ENCODE measurements at regions not wholly inside any gene's neighbourhood (a gene's known extent, or its start where the extent isn't known, plus 50 kb on each side); places are given as distances from the start of the nearest gene placed in this dataset.
"Not testable (repeated sequence)": the region's sequence is repeated elsewhere in the genome, so short reads cannot be mapped to it uniquely, and the experiment has no call there.

DNA sequence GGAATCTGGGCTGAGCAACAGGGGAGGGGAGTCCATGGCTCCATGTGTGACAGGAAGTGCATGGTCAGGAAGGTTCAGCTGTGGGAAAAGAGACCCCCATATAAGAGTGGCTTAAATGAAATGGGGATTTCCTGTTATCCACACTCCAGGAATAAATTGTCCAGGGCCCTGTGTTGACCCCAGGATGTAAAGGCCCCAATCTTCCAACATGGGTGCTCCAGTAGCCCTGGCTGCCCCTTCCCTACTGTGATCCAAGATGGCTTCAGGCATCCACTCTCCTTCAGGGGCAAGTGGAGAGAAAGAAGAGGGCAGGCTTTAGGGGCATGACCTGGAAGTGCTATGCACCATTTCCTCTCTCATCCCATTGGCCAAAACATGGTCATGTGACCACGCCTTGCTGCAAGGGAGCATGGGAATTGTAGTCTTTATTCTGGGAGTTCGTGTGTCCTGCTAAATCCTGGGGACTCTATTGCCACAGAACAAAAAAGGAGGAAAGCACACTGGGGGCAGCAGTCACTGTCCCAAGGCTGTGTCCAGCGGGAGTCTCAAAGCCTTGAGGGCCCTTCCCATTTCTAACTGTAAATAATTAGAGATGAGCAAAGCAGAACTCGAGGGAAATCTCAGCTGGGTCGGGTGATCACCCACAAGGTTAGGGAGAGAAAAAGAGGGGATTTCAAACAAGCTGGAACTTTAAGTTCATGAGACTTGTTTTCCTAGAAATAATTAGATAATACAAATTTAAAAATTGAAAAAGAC lies 289.2 kb downstream of the ADGRD1 start:
- Histone ChIP-seq H3K27me3 (no peaks in the 10 kb centered on the region), H3K36me3 (no peaks in the 10 kb centered on the region), H3K27ac (no peak overlapping the region), H3K9me3 (no peaks in the 10 kb centered on the region), H3K4me3 (no peak overlapping the region), H3K4me1 (no peaks in the 10 kb centered on the region)
- ATAC-seq: no peak
- intact Hi-C loops (cut with DNase I): no loop called here
- TF ChIP-seq, protein P1, sequence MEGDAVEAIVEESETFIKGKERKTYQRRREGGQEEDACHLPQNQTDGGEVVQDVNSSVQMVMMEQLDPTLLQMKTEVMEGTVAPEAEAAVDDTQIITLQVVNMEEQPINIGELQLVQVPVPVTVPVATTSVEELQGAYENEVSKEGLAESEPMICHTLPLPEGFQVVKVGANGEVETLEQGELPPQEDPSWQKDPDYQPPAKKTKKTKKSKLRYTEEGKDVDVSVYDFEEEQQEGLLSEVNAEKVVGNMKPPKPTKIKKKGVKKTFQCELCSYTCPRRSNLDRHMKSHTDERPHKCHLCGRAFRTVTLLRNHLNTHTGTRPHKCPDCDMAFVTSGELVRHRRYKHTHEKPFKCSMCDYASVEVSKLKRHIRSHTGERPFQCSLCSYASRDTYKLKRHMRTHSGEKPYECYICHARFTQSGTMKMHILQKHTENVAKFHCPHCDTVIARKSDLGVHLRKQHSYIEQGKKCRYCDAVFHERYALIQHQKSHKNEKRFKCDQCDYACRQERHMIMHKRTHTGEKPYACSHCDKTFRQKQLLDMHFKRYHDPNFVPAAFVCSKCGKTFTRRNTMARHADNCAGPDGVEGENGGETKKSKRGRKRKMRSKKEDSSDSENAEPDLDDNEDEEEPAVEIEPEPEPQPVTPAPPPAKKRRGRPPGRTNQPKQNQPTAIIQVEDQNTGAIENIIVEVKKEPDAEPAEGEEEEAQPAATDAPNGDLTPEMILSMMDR (IDR thresholded peaks at IDR 0.05): no peak
- no peak for DNase-seq

DNA sequence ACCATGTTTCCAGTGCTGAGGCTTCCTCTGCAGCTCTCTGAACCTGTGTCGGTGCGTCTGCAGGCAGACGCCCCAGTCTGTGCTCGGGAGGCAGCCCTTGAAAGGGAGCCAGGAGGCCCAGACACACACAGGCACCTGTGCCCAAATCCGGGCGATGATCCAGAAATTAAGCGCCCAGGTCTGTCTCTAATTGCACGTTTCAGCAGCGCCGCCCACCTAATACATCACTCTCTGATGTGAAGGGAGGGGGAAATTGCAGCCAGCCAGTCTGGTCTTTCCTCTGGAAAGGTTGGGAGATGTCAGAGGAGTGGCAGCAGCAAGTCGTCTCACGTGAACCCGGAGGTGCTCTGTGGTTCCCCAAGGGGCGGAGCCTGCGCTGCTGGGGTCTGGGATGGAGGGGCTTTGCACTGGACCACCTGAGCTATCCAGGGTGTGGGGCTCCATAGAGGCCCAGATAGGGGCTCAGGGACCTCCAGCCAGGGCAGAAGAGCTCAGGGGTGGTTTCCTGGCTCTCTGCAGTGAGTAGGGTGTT lies 290.5 kb downstream of the ADGRD1 start:
- H3K9me3 ChIP-seq; H3K4me3 ChIP-seq; DNase-seq; H3K27ac ChIP-seq; intact Hi-C loops (cut with DNase I); H3K36me3 ChIP-seq; H3K27me3 ChIP-seq; H3K4me1 ChIP-seq: not testable (repeated sequence)
- peak; percentile 4 for ATAC-seq

- ATAC-seq; H3K27me3 ChIP-seq; intact Hi-C loops (cut with DNase I); H3K4me3 ChIP-seq; H3K27ac ChIP-seq; H3K9me3 ChIP-seq; H3K36me3 ChIP-seq; H3K4me1 ChIP-seq; DNase-seq: not testable (repeated sequence)
Measured at GRCh38 chr12:131245161-131245560, 291.5 kb downstream of the ADGRD1 start.

- H3K27ac ChIP-seq: no peak overlapping the region
- no peaks in the 10 kb centered on the region for H3K4me1 ChIP-seq
- H3K36me3 ChIP-seq: no peaks in the 10 kb centered on the region
- H3K27me3 ChIP-seq: no peaks in the 10 kb centered on the region
- TF ChIP-seq, protein P1 (IDR thresholded peaks at IDR 0.05): no peak
- intact Hi-C loops (cut with DNase I): no loop called here
- H3K4me3 ChIP-seq: no peak overlapping the region
- DNase-seq: no peak
- ATAC-seq: no peak
- no peaks in the 10 kb centered on the region for H3K9me3 ChIP-seq
Measured at GRCh38 chr12:131245564-131246355, 292.1 kb downstream of the ADGRD1 start.

DNA sequence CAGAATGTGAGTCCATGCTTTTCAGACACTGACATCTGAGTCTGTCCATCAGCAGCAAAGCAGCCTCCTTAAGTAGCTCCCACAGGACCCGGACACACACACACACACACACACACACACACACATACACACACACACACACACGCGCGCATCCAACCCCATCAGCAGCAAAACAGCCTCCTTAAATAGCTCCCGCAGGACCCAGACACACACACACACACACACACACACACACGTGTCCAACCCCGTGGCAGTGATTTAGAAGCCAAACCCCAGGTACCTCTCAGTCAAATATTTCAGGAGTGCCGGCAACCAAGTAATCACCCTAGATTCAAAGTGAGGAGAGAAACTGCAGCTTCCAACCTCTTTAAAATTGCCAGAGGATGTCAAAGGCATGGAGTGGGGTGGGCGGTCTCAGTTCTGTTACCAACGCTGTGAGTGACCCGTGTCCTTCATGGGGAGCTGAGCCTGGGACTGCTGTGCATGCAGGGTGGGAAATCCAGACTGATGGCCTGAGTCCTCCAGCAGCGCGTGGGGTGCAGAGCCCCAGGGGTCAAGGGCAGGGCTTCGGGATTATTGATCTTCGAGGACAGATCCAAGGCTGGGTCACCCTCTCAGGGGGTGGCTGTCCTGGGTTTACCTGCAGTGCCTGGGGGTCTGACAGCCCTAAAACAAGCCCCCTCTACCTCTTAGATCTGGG lies 293.5 kb downstream of the ADGRD1 start:
- intact Hi-C loops (cut with DNase I); H3K27ac ChIP-seq; H3K4me1 ChIP-seq; H3K9me3 ChIP-seq; H3K36me3 ChIP-seq; H3K4me3 ChIP-seq; H3K27me3 ChIP-seq; DNase-seq; ATAC-seq: not testable (repeated sequence)

GRCh38 chr12:131247875-131248274 lies 294.2 kb downstream of the ADGRD1 start:
- ATAC-seq; H3K27ac ChIP-seq; intact Hi-C loops (cut with DNase I); H3K27me3 ChIP-seq; DNase-seq; H3K9me3 ChIP-seq; H3K4me1 ChIP-seq; H3K36me3 ChIP-seq; H3K4me3 ChIP-seq: not testable (repeated sequence)

DNA sequence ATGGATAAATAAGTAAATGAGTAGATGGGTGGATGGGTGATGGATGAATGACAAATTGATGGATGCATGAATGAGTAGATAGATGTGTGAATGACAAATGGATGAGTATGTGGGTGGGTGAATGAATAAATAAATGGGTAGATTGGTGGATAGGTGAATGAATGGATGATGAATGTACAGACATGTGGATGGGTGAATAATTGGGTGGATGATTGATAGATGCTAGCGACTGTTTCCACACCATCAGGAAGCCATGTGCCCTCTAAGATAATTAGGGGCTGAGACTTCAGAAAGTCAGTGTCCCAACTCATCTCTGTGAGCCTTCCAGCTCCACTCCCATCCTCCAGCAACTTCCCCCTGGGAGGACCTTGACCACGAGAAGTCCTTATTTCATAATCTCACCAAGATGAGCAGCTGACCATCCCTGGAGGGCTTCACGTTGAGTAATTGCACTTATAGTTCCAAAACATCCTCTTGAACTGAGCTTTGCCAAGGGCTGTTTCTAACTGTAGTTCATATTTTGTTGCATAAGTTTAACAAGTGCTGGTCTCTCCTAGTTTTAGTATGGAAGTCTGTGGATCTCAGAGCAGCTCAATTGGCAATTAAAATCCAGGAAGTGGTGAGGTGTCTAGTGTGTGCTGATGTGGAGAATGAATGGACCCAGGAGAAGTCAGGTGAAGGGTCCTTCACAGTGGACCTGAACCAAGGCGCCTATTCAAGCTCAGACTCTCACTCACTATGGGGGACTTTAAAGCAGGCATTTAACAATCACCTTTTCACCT lies 295.7 kb downstream of the ADGRD1 start:
- Histone ChIP-seq H3K27ac (no peak overlapping the region), H3K27me3 (no peaks in the 10 kb centered on the region), H3K9me3 (no peaks in the 10 kb centered on the region), H3K4me1 (no peaks in the 10 kb centered on the region), H3K36me3 (no peaks in the 10 kb centered on the region), H3K4me3 (no peak overlapping the region)
- intact Hi-C loops (cut with DNase I): no loop called here
- TF ChIP-seq, protein P1 (IDR thresholded peaks at IDR 0.05): no peak
- DNase-seq (no peak), ATAC-seq (peak; percentile 36)
